Prostate gland (tissue), 2 donors: ENCODE measurements at regions not wholly inside any gene's neighbourhood (a gene's known extent, or its start where the extent isn't known, plus 50 kb on each side); places are given as distances from the start of the nearest gene placed in this dataset.

Source experiments
- POLR2A ChIP-seq: fragments of 450-650 bp; IDR thresholded peaks from one replicate; pipeline ENCODE4 v1.6.1; 2016; ENCODE audit warnings: antibody characterized with exemption, mild to moderate bottlenecking
- TF ChIP-seq, protein P1 (sequence below), 4 experiments: fragments of 200-600 bp in 2 of 4; fragments of 450-650 bp in 2 of 4; sonication (generic) in 2 of 4; IDR thresholded peaks; 1 replicate in 3 of 4; 2 replicates in 1 of 4; pipeline ENCODE4 v1.5.1; 2016 to 2019; ENCODE audit warnings: antibody characterized with exemption in 4 of 4, mild to moderate bottlenecking in 2 of 4, moderate library complexity in 2 of 4

DNA sequence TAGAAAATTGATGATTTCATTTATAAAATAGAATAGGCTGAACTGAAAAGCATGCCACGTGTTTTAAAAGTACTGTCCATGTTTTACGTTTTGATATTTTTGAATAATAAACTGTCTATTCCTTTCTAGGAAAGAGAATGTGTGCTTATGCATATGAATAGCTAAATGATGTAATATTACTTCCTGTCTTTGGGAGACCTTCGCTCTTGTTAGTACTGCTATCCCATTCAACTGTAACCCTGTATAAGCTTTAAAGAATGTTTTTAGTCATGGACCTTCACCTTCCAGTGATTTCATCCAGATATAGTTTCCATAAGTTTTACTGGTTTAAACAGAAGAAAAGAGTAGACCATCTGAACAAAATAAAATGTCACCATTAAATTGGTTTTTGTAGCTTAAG is 274.4 kb upstream of the SEMA3A start:
- TF ChIP-seq POLR2A, result no peak
- TF ChIP-seq, protein P1, sequence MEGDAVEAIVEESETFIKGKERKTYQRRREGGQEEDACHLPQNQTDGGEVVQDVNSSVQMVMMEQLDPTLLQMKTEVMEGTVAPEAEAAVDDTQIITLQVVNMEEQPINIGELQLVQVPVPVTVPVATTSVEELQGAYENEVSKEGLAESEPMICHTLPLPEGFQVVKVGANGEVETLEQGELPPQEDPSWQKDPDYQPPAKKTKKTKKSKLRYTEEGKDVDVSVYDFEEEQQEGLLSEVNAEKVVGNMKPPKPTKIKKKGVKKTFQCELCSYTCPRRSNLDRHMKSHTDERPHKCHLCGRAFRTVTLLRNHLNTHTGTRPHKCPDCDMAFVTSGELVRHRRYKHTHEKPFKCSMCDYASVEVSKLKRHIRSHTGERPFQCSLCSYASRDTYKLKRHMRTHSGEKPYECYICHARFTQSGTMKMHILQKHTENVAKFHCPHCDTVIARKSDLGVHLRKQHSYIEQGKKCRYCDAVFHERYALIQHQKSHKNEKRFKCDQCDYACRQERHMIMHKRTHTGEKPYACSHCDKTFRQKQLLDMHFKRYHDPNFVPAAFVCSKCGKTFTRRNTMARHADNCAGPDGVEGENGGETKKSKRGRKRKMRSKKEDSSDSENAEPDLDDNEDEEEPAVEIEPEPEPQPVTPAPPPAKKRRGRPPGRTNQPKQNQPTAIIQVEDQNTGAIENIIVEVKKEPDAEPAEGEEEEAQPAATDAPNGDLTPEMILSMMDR (IDR thresholded peaks at IDR 0.05), result no peak
